ENCODE measurements at regions not wholly inside any gene's neighbourhood (a gene's known extent, or its start where the extent isn't known, plus 50 kb on each side); places are given as distances from the start of the nearest gene placed in this dataset.

GRCh38 chr11:128039140-128040021 lies 548.0 kb downstream of the ETS1 start:
- Mint-ChIP-seq H3K36me3 (ENCODE audit: insufficient read depth, unreplicated experiment) (no peaks in the 10 kb centered on the region), H3K27ac (ENCODE audit: low read depth, unreplicated experiment) (peak overlapping the region; percentile 0), H3K9me3 (ENCODE audit: unreplicated experiment) (no peaks in the 10 kb centered on the region), H3K27me3 (ENCODE audit: insufficient read depth, unreplicated experiment) (no peaks in the 10 kb centered on the region), H3K4me3 (ENCODE audit: unreplicated experiment) (peak overlapping the region; percentile 3), H3K4me1 (ENCODE audit: insufficient read depth, unreplicated experiment) (peaks cover 24% of the 10 kb centered on the region)
- POLR2A ChIA-PET: interaction anchor here (0.7 to 1.6 kb wide), 6 partner anchors 12 to 484 kb away, joined by 3 to 7 read pairs (median 4); no protein-coding TSS in a partner anchor
- no peak for TF ChIP-seq CTCF (IDR thresholded peaks at IDR 0.05; ENCODE audit: unreplicated experiment)
- BruUV-seq (replicated peaks): no TSS peak
- peak; percentile 94 for DNase-seq (ENCODE audit: unreplicated experiment)
- intact Hi-C loops (cut with micrococcal nuclease): loop anchor here (1.0 kb wide), 1 partner anchor 56 kb away; no protein-coding TSS in a partner anchor
- CTCF ChIA-PET: interaction anchor here (0.6 to 4.1 kb wide), 11 partner anchors 10 to 792 kb away, joined by 3 to 58 read pairs (median 4); no protein-coding TSS in a partner anchor

- intact Hi-C loops (cut with micrococcal nuclease): no loop called here
Observed at GRCh38 chr11:128036556-128037093, 550.7 kb downstream of the ETS1 start.

GRCh38 chr11:128036006-128036405 lies 551.4 kb downstream of the ETS1 start:
- H3K27me3 Mint-ChIP-seq (ENCODE audit: insufficient read depth, unreplicated experiment): no peaks in the 10 kb centered on the region
- TF ChIP-seq CTCF (IDR thresholded peaks at IDR 0.05; ENCODE audit: unreplicated experiment): no peak
- ChIA-PET POLR2A (no interaction called here), CTCF (interaction anchor here (0.6 to 4.1 kb wide), 2 partner anchors 122 to 236 kb away, joined by 3 to 58 read pairs; no protein-coding TSS in a partner anchor)
- peaks cover 27% of the 10 kb centered on the region for H3K4me1 Mint-ChIP-seq (ENCODE audit: insufficient read depth, unreplicated experiment)
- intact Hi-C loops (cut with micrococcal nuclease): no loop called here
- BruUV-seq (replicated peaks): no TSS peak
- no peaks in the 10 kb centered on the region for H3K36me3 Mint-ChIP-seq (ENCODE audit: insufficient read depth, unreplicated experiment)
- no peaks in the 10 kb centered on the region for H3K9me3 Mint-ChIP-seq (ENCODE audit: unreplicated experiment)
- H3K27ac Mint-ChIP-seq (ENCODE audit: low read depth, unreplicated experiment): no peak overlapping the region
- no peak overlapping the region for H3K4me3 Mint-ChIP-seq (ENCODE audit: unreplicated experiment)
- no peak for DNase-seq (ENCODE audit: unreplicated experiment)

More at GRCh38 chr11:128036556-128037093, 550.7 kb downstream of the ETS1 start:
- CTCF ChIA-PET: interaction anchor here (0.6 to 4.1 kb wide), 5 partner anchors 122 to 848 kb away, joined by 3 to 58 read pairs (median 3); no protein-coding TSS in a partner anchor
- Mint-ChIP-seq H3K27me3 (ENCODE audit: insufficient read depth, unreplicated experiment) (no peaks in the 10 kb centered on the region), H3K27ac (ENCODE audit: low read depth, unreplicated experiment) (no peak overlapping the region), H3K4me1 (ENCODE audit: insufficient read depth, unreplicated experiment) (peaks cover 24% of the 10 kb centered on the region), H3K9me3 (ENCODE audit: unreplicated experiment) (no peaks in the 10 kb centered on the region), H3K4me3 (ENCODE audit: unreplicated experiment) (no peak overlapping the region), H3K36me3 (ENCODE audit: insufficient read depth, unreplicated experiment) (no peaks in the 10 kb centered on the region)
- DNase-seq (ENCODE audit: unreplicated experiment): no peak
- POLR2A ChIA-PET: interaction anchor here (0.7 kb wide), 1 partner anchor 35 kb away, joined by 3 read pairs; no protein-coding TSS in a partner anchor
- TF ChIP-seq CTCF (IDR thresholded peaks at IDR 0.05; ENCODE audit: unreplicated experiment): no peak
- no TSS peak for BruUV-seq (replicated peaks)

Data from MCF 10A (cell line).